Endothelial cell of umbilical vein (primary cell): ENCODE measurements at regions not wholly inside any gene's neighbourhood (a gene's known extent, or its start where the extent isn't known, plus 50 kb on each side); places are given as distances from the start of the nearest gene placed in this dataset.

Experiments used
- BruUV-seq: library from RNA; stranded (reverse); fragments of 400-500 nt; replicated peaks from 2 replicates; lab custom pipeline; 2021; lab: Mats Ljungman, UMichigan
- CTCF ChIA-PET: fragments of 300-600, 350-600 bp; sonication (Branson Sonifier 250); formaldehyde crosslinking; loops from one replicate; lab custom pipeline; 2021; ENCODE audit warnings: antibody characterized with exemption, inconsistent platforms; lab: Charles Lee
- POLR2A ChIA-PET: fragments of 300-600, 350-600 bp; sonication (Branson Sonifier 250); formaldehyde crosslinking; loops from one replicate; lab custom pipeline; 2021; ENCODE audit warnings: antibody characterized with exemption, inconsistent platforms; lab: Charles Lee
- DNase-seq: peaks from one replicate; pipeline ENCODE4 v3.0.0-alpha.2; 2011; ENCODE audit warnings: low read depth, low spot score
- FAIRE-seq: peaks from 2 replicates; lab custom pipeline; 2011; peaks lifted over from hg19 to GRCh38; lab: Jason Lieb, UNC
- H2AFZ ChIP-seq: 2 replicates; pipeline ENCODE4 v1.6.0; 2012; ENCODE audit warnings: low read depth, low read length, control low read depth, inconsistent platforms
- H3K27ac ChIP-seq: 2 replicates; pipeline ENCODE4 v1.5.1; 2011; ENCODE audit warnings: low read depth, mild to moderate bottlenecking, control low read depth, low read length, moderate library complexity; ENCODE audit not compliant: insufficient read depth
- H3K27me3 ChIP-seq, 2 experiments: 2 replicates each; pipeline versions ENCODE4 v1.6.0 to v1.6.1; 2011; ENCODE audit warnings: low read length in 2 of 2, mixed read lengths in 1 of 2; ENCODE audit not compliant: control insufficient read depth in 2 of 2, insufficient read depth in 2 of 2
- H3K36me3 ChIP-seq, 2 experiments: 2 replicates in 1 of 2; 3 replicates in 1 of 2; pipeline ENCODE4 v1.5.1; 2011; ENCODE audit warnings: low read length in 2 of 2, mild to moderate bottlenecking in 1 of 2, moderate library complexity in 1 of 2; ENCODE audit not compliant: control insufficient read depth in 2 of 2, insufficient read depth in 2 of 2; ENCODE audit errors: extremely low read depth in 1 of 2
- H3K4me1 ChIP-seq: 3 replicates; pipeline ENCODE4 v1.5.1; 2011; ENCODE audit warnings: mild to moderate bottlenecking, low read length; ENCODE audit not compliant: control insufficient read depth, insufficient read depth; ENCODE audit errors: extremely low read depth
- H3K4me2 ChIP-seq: 2 replicates; pipeline ENCODE4 v1.6.1; 2011; ENCODE audit warnings: low read length, control low read depth, mixed read lengths; ENCODE audit not compliant: insufficient read depth
- H3K4me3 ChIP-seq, 3 experiments: fragments of 200-600 bp in 1 of 3; sonication (generic), shearing (Covaris generic) in 1 of 3; replicated peaks in 1 of 3; 2 replicates each; pipeline ENCODE4 v1.5.1; 2011 to 2016; ENCODE audit warnings: control low read depth in 3 of 3, low read length in 3 of 3, mild to moderate bottlenecking in 2 of 3, inconsistent platforms in 1 of 3, low read depth in 1 of 3, moderate library complexity in 1 of 3; ENCODE audit not compliant: insufficient read depth in 1 of 3
- H3K79me2 ChIP-seq: 2 replicates; pipeline ENCODE4 v1.6.0; 2012; ENCODE audit warnings: low read length, inconsistent platforms; ENCODE audit not compliant: control insufficient read depth, insufficient read depth
- H3K9ac ChIP-seq: replicated peaks from 2 replicates; pipeline ENCODE3; 2011; ENCODE audit warnings: low read length, control low read depth; ENCODE audit not compliant: insufficient read depth; ENCODE audit errors: extremely low read depth
- H3K9me1 ChIP-seq: replicated peaks from 3 replicates; pipeline ENCODE4 v1.6.0; 2011; ENCODE audit warnings: mild to moderate bottlenecking, low read length; ENCODE audit not compliant: control insufficient read depth, insufficient read depth; ENCODE audit errors: extremely low read depth
- H3K9me3 ChIP-seq: replicated peaks from 2 replicates; pipeline ENCODE4 v1.5.1; 2012; ENCODE audit warnings: low read length, inconsistent platforms; ENCODE audit not compliant: control insufficient read depth, insufficient read depth
- H4K20me1 ChIP-seq: replicated peaks from 2 replicates; pipeline ENCODE3; 2011; ENCODE audit warnings: mild to moderate bottlenecking, low read length; ENCODE audit not compliant: control insufficient read depth, insufficient read depth; ENCODE audit errors: extremely low read depth
- EZH2 ChIP-seq: IDR thresholded peaks from 2 replicates; pipeline ENCODE4 v1.6.1; 2012; ENCODE audit warnings: borderline replicate concordance, low read depth, mild to moderate bottlenecking, moderate library complexity, low read length, inconsistent platforms; ENCODE audit not compliant: severe bottlenecking
- FOS ChIP-seq: IDR thresholded peaks from 2 replicates; pipeline ENCODE4 v1.6.1; 2011; ENCODE audit warnings: mild to moderate bottlenecking, low read length, moderate library complexity, borderline replicate concordance; ENCODE audit not compliant: insufficient read depth
- GATA2 ChIP-seq: IDR thresholded peaks from 2 replicates; pipeline ENCODE4 v1.7.0; 2011; ENCODE audit warnings: low read depth, mild to moderate bottlenecking, moderate library complexity, mixed read lengths, low read length; ENCODE audit not compliant: insufficient read length, insufficient read depth
- JUN ChIP-seq: IDR thresholded peaks from 2 replicates; pipeline ENCODE4 v1.6.1; 2011; ENCODE audit warnings: borderline replicate concordance, low read depth; ENCODE audit not compliant: insufficient read length, insufficient read depth
- MYC ChIP-seq: IDR thresholded peaks from one replicate; pipeline ENCODE4 v1.6.1; 2011; ENCODE audit warnings: mild to moderate bottlenecking, low read depth, low read length
- POLR2A ChIP-seq: IDR thresholded peaks from 2 replicates; pipeline ENCODE4 v1.6.1; 2012; ENCODE audit warnings: low read depth, mild to moderate bottlenecking, control low read depth, low read length
- POLR2AphosphoS5 ChIP-seq: IDR thresholded peaks from 2 replicates; pipeline ENCODE4 v1.6.1; 2012; ENCODE audit warnings: low read depth, mild to moderate bottlenecking, control low read depth, low read length, moderate library complexity; ENCODE audit not compliant: insufficient read depth
- dilution Hi-C: fragments of 300-500 bp; cut with MboI; formaldehyde crosslinking; loops from one replicate; pipeline ENCODE4 v1.15.0; 2019; ENCODE audit warnings: low sequenced_read_pairs; ENCODE audit not compliant: extremely low pct_ligation_motif_present
- intact Hi-C: fragments of 100-400 bp; cut with micrococcal nuclease; formaldehyde crosslinking; loops from one replicate; pipeline ENCODE4 v1.10.0; 2022
- TF ChIP-seq, protein P1 (sequence below), 2 donors: IDR thresholded peaks; 1 replicate in 1 of 2; 2 replicates in 1 of 2; pipeline ENCODE4 v1.5.1; 2011; ENCODE audit warnings: low read length in 2 of 2, mild to moderate bottlenecking in 2 of 2, moderate library complexity in 2 of 2, control low read depth in 1 of 2, inconsistent platforms in 1 of 2, low read depth in 1 of 2; ENCODE audit not compliant: insufficient read depth in 1 of 2; ENCODE audit errors: extremely low read depth in 1 of 2
- TF ChIP-seq, protein P2 (sequence below): IDR thresholded peaks from 2 replicates; pipeline ENCODE4 v1.6.1; 2011; ENCODE audit not compliant: insufficient read depth, insufficient read length

DNA sequence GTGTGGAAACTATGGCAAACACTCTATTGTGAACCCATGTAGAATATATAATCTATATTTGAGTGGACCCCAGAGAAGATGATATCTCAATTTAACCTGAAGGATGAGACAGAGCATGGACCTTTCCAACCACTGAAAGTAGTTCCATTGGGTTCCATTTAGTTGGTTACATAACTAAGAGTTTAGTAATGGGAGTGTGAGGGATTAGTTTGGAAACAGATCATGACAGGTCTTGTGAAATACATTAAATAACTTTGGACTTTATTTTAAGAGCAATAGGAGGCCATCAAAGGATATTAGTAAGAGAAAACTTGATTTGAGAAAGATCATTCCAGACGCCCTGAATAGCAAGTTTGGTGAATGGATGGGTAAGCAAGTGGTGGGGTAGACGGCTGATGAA, 487.2 kb upstream of the ROBO2 start:
- Histone ChIP-seq H3K9me3 (peaks cover 7% of the 10 kb centered on the region), H3K9ac (no peak overlapping the region), H3K36me3 (no peaks in the 10 kb centered on the region), H3K4me2 (no peak overlapping the region), H4K20me1 (no peaks in the 10 kb centered on the region), H3K79me2 (no peaks in the 10 kb centered on the region), H3K4me1 (no peaks in the 10 kb centered on the region), H3K27me3 (no peaks in the 10 kb centered on the region), H3K4me3 (no peak overlapping the region), H3K9me1 (no peaks in the 10 kb centered on the region), H2AFZ (no peak overlapping the region), H3K27ac (no peak overlapping the region)
- FAIRE-seq: no peak
- no peak for DNase-seq
- POLR2A ChIA-PET: no interaction called here
- TF ChIP-seq EZH2: no peak
- no peak for TF ChIP-seq GATA2
- no peak for TF ChIP-seq POLR2A
- TF ChIP-seq POLR2AphosphoS5: no peak
- TF ChIP-seq, protein P1, sequence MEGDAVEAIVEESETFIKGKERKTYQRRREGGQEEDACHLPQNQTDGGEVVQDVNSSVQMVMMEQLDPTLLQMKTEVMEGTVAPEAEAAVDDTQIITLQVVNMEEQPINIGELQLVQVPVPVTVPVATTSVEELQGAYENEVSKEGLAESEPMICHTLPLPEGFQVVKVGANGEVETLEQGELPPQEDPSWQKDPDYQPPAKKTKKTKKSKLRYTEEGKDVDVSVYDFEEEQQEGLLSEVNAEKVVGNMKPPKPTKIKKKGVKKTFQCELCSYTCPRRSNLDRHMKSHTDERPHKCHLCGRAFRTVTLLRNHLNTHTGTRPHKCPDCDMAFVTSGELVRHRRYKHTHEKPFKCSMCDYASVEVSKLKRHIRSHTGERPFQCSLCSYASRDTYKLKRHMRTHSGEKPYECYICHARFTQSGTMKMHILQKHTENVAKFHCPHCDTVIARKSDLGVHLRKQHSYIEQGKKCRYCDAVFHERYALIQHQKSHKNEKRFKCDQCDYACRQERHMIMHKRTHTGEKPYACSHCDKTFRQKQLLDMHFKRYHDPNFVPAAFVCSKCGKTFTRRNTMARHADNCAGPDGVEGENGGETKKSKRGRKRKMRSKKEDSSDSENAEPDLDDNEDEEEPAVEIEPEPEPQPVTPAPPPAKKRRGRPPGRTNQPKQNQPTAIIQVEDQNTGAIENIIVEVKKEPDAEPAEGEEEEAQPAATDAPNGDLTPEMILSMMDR (IDR thresholded peaks at IDR 0.05; ENCODE audit: extremely low read depth in 1 of 2, insufficient read depth in 1 of 2, low read depth in 1 of 2, low read length in 2 of 2): no peak
- no peak for TF ChIP-seq FOS
- TF ChIP-seq JUN: no peak
- TF ChIP-seq MYC: no peak
- TF ChIP-seq, protein P2, sequence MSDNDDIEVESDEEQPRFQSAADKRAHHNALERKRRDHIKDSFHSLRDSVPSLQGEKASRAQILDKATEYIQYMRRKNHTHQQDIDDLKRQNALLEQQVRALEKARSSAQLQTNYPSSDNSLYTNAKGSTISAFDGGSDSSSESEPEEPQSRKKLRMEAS: no peak
- BruUV-seq: no TSS peak
- CTCF ChIA-PET: no interaction called here
- intact Hi-C loops (no loop called here), dilution Hi-C loops (no loop called here)
